ENCODE measurements at regions not wholly inside any gene's neighbourhood (a gene's known extent, or its start where the extent isn't known, plus 50 kb on each side); places are given as distances from the start of the nearest gene placed in this dataset.
"Not testable (repeated sequence)": the region's sequence is repeated elsewhere in the genome, so short reads cannot be mapped to it uniquely, and the experiment has no call there.

- DNase-seq (ENCODE audit: low spot score) = no peak
Measured at GRCh38 chr6:85747666-85748065, 105.0 kb upstream of the SYNCRIP start.

GRCh38 chr6:85747093-85747492 lies 104.4 kb upstream of the SYNCRIP start:
- no peak for DNase-seq (ENCODE audit: low spot score)

- no peak for DNase-seq (ENCODE audit: low spot score)
Measured at GRCh38 chr6:85744433-85744970, 101.8 kb upstream of the SYNCRIP start.

- DNase-seq (ENCODE audit: low spot score) = no peak
Measured at GRCh38 chr6:85726206-85726605, 83.5 kb upstream of the SYNCRIP start.

GRCh38 chr6:85715797-85716196 lies 73.1 kb upstream of the SYNCRIP start:
- DNase-seq (ENCODE audit: low spot score) = no peak

GRCh38 chr6:85714893-85715530 lies 72.3 kb upstream of the SYNCRIP start:
- no peak for DNase-seq (ENCODE audit: low spot score)

DNA sequence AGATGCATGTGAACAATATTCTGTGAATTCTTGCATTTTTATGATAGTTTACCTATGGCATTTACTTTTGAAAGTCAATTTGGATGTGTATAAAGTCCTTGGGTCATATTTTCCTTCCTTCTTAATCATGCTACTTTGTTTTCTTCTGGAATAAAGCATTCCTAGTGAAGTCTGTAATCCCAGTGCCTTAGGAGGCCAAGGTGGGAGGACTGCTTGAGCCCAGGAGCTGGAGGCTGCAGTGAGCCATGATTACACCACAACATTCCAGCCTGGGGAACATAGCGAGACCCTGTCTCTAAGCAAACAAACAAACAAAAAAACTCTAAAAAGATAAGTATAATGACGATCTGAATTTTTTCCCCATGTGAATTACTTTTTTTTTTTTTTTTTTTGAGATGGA lies 69.7 kb upstream of the SYNCRIP start:
- no peak for DNase-seq (ENCODE audit: low spot score)

- DNase-seq (ENCODE audit: low spot score) = not testable (repeated sequence)
Measured at GRCh38 chr6:85707515-85708145, 64.9 kb upstream of the SYNCRIP start.

- no peak for DNase-seq (ENCODE audit: low spot score)
Measured at GRCh38 chr6:85706272-85706671, 63.6 kb upstream of the SYNCRIP start.

- no peak for DNase-seq (ENCODE audit: low spot score)
Measured at GRCh38 chr6:85705220-85705619, 62.5 kb upstream of the SYNCRIP start.

DNA sequence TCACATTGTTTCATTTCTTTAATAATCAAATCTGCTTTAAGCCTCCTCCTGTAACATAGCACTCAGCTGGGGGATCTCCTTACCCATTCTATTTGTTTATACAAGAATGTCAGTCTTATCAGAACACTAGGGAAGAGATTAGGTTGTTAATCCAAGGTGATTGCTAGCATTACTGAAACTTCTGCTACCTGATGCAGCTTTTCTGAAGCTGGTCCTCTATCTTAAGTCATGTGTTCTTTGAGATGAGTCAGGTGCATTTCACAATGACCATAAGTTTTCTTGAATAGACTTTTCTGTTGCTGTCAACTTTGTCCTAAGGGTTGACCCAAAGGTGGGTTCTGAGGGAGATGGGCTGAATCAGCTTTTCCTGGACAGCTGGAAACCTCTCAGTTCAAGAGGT lies 60.7 kb upstream of the SYNCRIP start:
- DNase-seq (ENCODE audit: low spot score) = no peak

Measured in H4 (cell line).